T-helper 1 cell treated with Interleukin-12 subunit alpha and Interleukin-12 subunit beta and Interleukin-4 antibody, amounts not matched to agents 30 μg/mL and 1 μg/mL, for 36 hours (primary cell): ENCODE measurements at regions not wholly inside any gene's neighbourhood (a gene's known extent, or its start where the extent isn't known, plus 50 kb on each side); places are given as distances from the start of the nearest gene placed in this dataset.

Experiments
- H3K27ac Mint-ChIP-seq: one replicate; pipeline ENCODE4 v1.8.0; 2021; ENCODE audit warnings: mild to moderate bottlenecking, mixed read lengths
- H3K27me3 Mint-ChIP-seq: one replicate; pipeline ENCODE4 v1.8.0; 2021; ENCODE audit warnings: low read depth, mixed read lengths
- H3K36me3 Mint-ChIP-seq: one replicate; pipeline ENCODE4 v1.8.0; 2021; ENCODE audit warnings: low read depth, mixed read lengths
- H3K4me1 Mint-ChIP-seq: one replicate; pipeline ENCODE4 v1.8.0; 2021; ENCODE audit warnings: low read depth, mixed read lengths
- H3K4me3 Mint-ChIP-seq: one replicate; pipeline ENCODE4 v1.8.0; 2021; ENCODE audit warnings: mild to moderate bottlenecking, moderate library complexity, mixed read lengths
- H3K9me3 Mint-ChIP-seq: one replicate; pipeline ENCODE4 v1.8.0; 2021; ENCODE audit warnings: mixed read lengths

DNA sequence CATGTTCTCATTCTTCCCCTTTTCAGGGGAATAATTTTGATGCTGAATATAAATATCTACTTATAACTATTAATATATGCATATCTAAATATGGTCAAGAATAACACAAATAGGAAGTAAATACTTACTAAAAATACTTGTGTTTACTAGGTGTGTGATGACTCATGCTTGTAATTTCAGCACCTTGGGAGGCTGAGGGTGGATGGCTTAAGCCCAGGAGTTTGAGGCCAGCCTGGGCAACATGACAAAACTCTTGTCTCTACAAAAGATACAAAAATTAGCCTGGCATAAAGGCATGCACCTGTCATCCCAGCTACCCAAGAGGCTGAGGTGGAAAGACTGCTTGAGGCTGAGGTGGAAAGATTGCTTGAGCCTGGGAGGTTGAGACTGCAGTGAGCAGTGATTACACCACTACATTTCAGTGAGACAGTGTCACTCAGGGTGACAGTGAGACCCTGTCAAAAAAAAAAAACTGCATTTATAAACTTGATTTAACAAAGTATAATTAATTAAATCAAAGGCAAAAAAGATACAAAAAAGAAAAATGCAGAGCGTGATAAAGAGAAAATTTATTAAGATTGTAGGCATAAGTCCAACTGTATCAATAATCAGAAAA, 703.1 kb upstream of the VRK2 start:
- H3K36me3 Mint-ChIP-seq, result no peaks in the 10 kb centered on the region
- H3K27ac Mint-ChIP-seq, result no peak overlapping the region
- H3K4me1 Mint-ChIP-seq, result no peaks in the 10 kb centered on the region
- peaks cover 44% of the 10 kb centered on the region for H3K9me3 Mint-ChIP-seq
- H3K4me3 Mint-ChIP-seq, result no peak overlapping the region
- H3K27me3 Mint-ChIP-seq, result no peaks in the 10 kb centered on the region

DNA sequence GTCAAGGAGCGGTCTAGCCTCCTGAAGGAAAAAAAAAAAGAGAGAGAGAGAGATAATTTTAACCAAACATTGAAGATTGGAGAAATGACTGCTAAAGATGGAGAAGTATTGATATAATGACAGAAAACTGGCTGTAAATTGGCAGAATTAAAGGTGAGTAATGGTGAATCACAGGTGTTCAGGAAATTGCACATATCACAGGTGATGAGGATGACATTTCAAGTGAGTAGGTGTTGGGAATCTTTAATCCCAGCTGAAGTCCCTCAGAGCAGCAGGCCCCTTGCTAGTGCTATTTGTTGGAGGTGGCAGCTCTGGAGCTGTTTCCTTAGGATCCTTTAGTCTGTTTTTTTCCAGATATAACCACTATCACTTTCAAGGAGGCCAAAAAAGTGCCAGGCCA, 678.4 kb upstream of the VRK2 start:
- no peaks in the 10 kb centered on the region for H3K27me3 Mint-ChIP-seq
- peaks cover 7% of the 10 kb centered on the region for H3K9me3 Mint-ChIP-seq
- H3K27ac Mint-ChIP-seq, result no peak overlapping the region
- no peaks in the 10 kb centered on the region for H3K4me1 Mint-ChIP-seq
- H3K4me3 Mint-ChIP-seq, result no peak overlapping the region
- no peaks in the 10 kb centered on the region for H3K36me3 Mint-ChIP-seq

DNA sequence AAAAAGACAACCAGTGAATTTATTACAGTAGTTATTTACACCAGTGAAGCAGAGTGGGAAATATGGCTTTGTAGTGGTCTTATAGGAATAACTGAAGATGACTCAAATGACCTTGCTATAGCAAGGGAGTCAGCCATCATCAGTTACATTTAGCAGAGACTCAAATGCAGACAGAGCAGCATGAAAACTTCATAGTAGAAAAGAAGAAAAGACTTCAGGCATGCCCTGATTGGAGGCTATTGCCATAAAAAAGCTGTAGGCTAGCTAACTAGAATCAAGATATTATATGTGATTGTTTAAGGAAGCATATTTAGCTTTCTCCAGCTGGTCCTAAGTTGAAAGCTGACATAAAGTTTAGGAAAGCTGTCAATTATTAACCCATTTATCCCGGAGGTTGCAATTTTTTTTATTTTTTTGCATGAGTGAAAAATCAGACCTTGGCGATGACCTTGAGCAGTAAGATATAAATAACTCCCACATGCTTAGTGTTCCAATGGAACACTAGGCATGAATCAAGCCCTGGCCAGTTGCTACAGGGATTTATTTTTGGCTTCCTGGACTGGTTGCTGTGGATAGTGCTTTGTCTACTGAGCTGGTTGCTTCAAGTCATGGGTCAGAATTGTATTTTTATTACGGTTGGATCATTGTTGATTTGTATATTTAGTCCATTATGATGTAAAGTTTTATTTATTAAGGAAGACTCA, 675.6 kb upstream of the VRK2 start:
- H3K4me1 Mint-ChIP-seq, result no peaks in the 10 kb centered on the region
- no peak overlapping the region for H3K4me3 Mint-ChIP-seq
- peaks cover 10% of the 10 kb centered on the region for H3K9me3 Mint-ChIP-seq
- no peak overlapping the region for H3K27ac Mint-ChIP-seq
- H3K27me3 Mint-ChIP-seq, result no peaks in the 10 kb centered on the region
- no peaks in the 10 kb centered on the region for H3K36me3 Mint-ChIP-seq

DNA sequence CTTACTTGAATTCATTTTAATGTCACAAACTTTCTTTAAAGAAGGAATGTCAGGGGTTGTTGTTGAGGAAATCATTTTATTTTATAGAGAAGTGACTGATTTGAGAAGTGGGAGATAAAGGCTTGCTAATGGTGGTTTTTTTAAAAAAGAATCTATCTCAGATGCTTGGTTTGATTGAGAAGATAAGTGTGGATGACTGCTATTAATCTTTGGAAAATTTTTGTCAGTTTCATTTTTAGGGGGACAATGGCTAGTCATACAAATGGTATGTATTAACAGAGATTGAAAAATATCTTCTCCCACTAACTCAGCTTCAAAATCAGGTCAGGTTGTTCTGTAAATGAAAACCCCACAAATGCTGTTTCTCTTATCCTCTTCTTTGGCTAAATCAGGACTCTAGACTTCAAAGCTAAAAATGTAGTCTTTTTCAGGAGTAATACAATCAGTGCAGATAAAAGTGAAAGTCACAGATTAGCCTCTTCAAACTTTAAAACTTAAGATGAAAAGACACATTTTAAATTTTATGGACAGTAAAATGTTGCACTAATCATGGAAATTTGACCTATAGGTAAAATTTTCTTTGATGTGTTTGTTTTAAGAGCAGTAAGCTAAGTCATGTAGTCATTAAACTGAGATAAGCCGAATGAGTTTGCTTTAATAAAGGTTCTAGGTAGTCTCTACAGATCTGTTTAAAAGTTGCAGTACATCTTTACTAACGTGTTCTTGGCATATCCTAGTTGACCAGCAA, 674.2 kb upstream of the VRK2 start:
- Mint-ChIP-seq H3K4me1 (no peaks in the 10 kb centered on the region), H3K27me3 (no peaks in the 10 kb centered on the region), H3K4me3 (no peak overlapping the region), H3K36me3 (no peaks in the 10 kb centered on the region), H3K27ac (no peak overlapping the region), H3K9me3 (peaks cover 10% of the 10 kb centered on the region)

DNA sequence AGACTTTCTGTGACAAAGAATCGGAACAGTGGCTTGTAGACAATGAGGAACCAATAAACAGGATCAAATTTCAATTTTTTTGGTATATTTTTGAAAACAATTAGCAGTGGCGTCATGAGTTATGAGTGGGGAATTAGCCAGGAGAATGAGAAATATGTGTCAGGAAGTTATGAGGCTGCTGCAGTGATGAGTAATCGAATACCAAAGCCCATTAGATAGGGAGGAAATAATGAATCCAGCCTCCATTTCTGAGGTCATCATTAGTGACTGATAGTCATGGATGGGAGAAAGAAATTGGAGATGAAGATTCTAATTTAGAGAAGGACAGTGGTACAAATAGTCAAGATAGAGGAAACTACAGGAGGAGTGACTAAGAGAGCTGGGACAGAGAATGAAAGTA, 673.1 kb upstream of the VRK2 start:
- Mint-ChIP-seq H3K27ac (no peak overlapping the region), H3K4me1 (no peaks in the 10 kb centered on the region), H3K4me3 (no peak overlapping the region), H3K27me3 (no peaks in the 10 kb centered on the region), H3K36me3 (no peaks in the 10 kb centered on the region), H3K9me3 (peaks cover 4% of the 10 kb centered on the region)

DNA sequence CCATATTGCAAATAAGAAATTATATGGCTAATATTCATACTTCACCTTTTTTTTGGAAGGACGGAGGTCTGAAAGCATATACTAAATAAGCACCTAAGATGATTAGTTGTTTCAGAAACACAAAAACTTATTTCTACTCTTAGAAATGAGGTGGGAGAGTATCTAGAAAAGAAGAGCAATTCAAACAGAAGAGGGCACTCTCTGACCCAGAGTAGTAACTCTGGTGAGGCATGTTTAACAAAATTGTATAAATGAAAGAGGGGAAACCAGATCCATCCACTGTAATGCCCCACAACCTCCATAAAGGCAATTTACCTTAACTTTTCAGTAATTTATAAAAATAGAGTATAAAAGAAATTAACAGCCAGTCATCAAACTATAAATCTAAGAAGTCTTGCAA, 669.6 kb upstream of the VRK2 start:
- H3K36me3 Mint-ChIP-seq, result no peaks in the 10 kb centered on the region
- H3K27ac Mint-ChIP-seq, result no peak overlapping the region
- no peak overlapping the region for H3K4me3 Mint-ChIP-seq

DNA sequence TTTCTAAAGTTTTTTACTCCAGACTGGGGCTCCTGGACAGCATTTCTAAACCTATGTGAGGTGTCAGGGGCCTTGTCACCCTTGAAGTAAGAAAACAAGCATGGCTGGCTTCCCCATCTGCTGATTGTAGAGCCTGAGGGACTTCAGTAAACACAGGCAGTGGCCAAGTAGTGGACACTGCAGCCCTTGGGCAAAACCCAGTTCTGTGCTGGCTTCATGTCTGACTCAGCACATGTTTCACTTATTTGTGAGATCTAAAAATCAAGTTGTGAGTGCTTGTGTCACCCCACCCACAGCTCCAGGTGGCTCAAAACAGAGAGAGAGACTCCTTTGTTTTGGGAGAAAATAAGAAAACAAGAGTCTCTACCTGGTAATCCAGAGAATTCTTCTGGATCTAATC, 660.3 kb upstream of the VRK2 start:
- Mint-ChIP-seq H3K4me3 (no peak overlapping the region), H3K4me1 (no peaks in the 10 kb centered on the region), H3K27me3 (no peaks in the 10 kb centered on the region), H3K9me3 (peaks cover 16% of the 10 kb centered on the region), H3K36me3 (no peaks in the 10 kb centered on the region), H3K27ac (no peak overlapping the region)

More for the DNA sequence above, 669.6 kb upstream of the VRK2 start:
- peaks cover 4% of the 10 kb centered on the region for H3K9me3 Mint-ChIP-seq
- no peaks in the 10 kb centered on the region for H3K27me3 Mint-ChIP-seq
- no peaks in the 10 kb centered on the region for H3K4me1 Mint-ChIP-seq

DNA sequence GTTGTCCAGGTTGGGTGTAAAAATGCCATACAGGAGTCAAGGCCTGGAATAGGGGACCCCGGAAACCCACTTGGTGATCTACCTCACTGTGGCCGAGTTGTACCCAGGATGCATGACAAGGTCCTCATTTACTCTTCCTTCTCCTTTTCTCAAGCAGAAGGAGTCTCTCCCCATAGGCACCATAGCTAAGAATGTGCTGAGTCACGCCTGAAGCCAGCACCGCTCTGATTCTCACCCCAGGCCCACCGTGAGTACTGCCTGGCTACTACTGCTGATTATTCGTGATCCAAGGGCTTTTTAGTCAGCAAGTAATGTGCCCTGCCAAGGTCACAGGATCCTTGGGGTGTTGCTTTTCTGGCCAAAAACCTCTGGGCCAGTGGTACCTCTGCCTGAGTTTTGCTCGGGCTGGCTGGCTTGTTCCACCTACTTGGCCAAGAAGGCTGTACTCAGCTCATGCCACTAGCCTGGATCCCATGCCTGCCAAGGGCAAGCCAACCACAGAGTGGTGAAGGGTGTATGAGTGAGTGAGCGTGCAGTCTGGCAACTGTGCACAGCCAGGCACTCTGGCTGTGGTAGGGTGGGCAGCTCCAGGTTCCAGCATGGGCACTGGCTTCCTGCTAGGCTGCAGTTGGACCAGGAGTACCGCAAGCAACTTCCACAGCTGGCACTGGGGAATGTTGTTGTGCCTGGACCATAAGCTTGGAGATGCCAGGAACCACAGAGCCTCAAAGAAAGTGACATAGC, 650.1 kb upstream of the VRK2 start:
- no peaks in the 10 kb centered on the region for H3K36me3 Mint-ChIP-seq
- no peak overlapping the region for H3K4me3 Mint-ChIP-seq
- peaks cover 22% of the 10 kb centered on the region for H3K9me3 Mint-ChIP-seq
- H3K4me1 Mint-ChIP-seq, result no peaks in the 10 kb centered on the region
- no peak overlapping the region for H3K27ac Mint-ChIP-seq
- no peaks in the 10 kb centered on the region for H3K27me3 Mint-ChIP-seq

DNA sequence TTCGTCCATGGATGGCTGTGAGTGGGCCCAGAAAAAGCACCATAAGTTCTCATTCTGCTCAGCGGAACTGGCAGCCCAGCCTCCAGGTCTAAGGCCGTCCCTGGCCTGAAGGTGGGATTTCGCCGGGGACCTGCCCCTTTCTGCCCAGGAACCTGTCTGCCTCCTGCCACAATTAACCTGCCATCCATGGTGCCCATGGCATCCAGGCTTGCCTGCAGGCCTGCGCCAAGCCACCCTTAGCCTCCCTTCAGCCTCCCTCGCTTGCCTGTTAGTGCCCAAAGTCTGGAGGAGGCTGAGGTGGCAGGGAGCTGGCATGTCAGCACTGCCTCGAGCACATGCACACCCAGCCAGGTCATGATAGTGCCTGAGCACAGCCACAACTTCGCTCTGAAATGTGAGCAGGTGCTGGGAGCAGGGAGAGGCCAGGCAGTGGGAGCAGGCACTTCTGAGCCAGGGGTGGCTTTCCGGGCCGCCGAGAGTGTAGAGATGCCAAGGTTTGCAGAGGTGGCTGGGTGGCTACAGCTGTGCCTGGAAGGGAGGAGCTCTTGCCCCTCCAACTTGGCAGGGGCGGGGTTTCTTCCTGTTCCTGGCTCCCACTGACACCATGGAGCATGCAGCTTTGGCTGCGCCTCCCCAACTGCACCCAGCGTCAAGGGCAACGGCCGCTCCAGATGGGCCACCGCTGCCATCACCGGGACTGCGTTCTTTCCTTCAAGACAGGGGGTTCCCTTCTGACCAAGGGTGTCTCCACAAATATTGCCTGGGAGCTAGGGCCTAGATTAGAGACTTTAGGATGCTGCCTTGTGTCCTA, 648.9 kb upstream of the VRK2 start:
- Mint-ChIP-seq H3K4me1 (no peaks in the 10 kb centered on the region), H3K4me3 (no peak overlapping the region), H3K9me3 (peaks cover 20% of the 10 kb centered on the region), H3K36me3 (no peaks in the 10 kb centered on the region), H3K27ac (no peak overlapping the region), H3K27me3 (no peaks in the 10 kb centered on the region)

DNA sequence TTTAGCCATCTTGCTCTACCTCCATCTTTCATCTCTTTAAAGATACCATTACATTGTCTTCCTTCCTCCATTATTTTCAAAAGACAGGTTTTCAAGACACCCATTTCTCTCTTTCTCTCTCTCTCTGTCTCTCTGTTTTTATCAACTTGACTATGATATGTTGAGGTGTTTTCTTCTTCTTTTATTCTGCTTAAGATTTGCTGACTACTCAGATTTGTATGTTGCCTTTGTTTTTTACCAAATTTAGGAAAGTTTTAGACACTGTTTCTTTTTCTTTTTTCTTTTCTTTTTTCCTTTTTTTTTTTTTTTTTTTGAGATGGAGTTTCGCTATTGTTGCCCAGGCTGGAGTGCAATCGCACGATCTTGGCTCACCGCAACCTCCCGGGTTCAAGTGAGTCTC, 647.5 kb upstream of the VRK2 start:
- no peak overlapping the region for H3K4me3 Mint-ChIP-seq
- no peaks in the 10 kb centered on the region for H3K36me3 Mint-ChIP-seq
- H3K4me1 Mint-ChIP-seq, result no peaks in the 10 kb centered on the region
- H3K27ac Mint-ChIP-seq, result no peak overlapping the region
- H3K9me3 Mint-ChIP-seq, result peaks cover 20% of the 10 kb centered on the region
- H3K27me3 Mint-ChIP-seq, result no peaks in the 10 kb centered on the region

DNA sequence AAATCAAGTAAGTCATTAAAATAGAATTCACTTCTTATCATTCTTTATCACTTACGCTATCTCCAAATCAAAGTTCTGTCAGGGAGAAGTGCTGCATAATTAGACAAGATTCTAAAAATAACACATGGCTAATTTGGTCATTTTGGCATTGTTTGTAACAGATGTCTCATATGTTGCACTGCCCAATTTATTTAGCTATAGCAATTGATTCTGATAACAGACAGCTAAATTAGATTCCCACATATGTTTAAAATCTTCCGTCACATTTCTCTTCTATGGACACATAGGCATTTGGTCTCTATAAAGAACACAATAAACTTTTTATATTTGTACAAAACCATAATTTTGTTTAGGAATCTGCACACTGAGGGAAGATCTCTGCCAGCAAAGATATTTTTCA, 644.5 kb upstream of the VRK2 start:
- H3K36me3 Mint-ChIP-seq, result no peaks in the 10 kb centered on the region
- H3K4me1 Mint-ChIP-seq, result no peaks in the 10 kb centered on the region
- H3K27ac Mint-ChIP-seq, result no peak overlapping the region
- H3K9me3 Mint-ChIP-seq, result peaks cover 12% of the 10 kb centered on the region
- H3K4me3 Mint-ChIP-seq, result no peak overlapping the region
- H3K27me3 Mint-ChIP-seq, result no peaks in the 10 kb centered on the region

DNA sequence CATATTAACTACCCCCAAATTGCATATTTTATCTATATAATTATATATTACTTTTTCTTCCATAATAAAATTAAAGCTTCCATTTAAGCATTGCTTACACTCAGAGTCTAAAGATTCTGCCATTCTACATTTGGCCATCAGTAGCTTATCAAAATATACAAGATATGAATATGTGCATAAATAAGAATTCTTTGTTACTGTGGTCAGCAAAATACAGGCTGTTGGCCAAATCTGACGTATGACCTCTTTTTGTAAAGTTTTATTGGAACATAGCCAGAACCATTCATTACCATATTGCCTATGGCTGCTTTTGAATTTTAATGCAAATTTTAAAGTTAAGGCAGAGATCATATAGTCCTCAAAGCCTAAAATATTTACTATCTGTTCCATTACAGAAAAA, 643.9 kb upstream of the VRK2 start:
- Mint-ChIP-seq H3K4me1 (no peaks in the 10 kb centered on the region), H3K27ac (no peak overlapping the region), H3K9me3 (peaks cover 12% of the 10 kb centered on the region)

DNA sequence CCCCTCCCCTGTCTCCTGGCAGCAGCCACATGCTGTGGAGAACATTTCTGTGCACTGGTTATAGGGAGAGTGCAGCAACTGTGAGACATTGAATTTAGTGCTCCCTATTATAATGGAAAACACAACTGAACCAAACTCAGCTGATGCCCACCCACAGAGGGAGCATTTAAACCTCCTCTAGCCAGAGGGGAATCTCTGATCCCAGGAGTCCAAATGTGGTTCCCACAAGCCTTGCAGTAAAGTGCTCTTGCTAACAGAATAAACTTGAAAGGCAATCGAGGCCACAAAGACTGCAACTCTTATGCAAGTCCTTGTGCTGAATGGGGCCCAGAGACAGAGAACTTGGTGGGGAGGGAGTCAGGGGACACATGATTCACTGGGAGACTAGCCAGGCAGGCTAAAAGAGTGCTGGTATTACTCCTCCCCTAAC, 638.8 kb upstream of the VRK2 start:
- H3K36me3 Mint-ChIP-seq, result no peaks in the 10 kb centered on the region

More for the DNA sequence above, 643.9 kb upstream of the VRK2 start:
- no peak overlapping the region for H3K4me3 Mint-ChIP-seq
- H3K36me3 Mint-ChIP-seq, result no peaks in the 10 kb centered on the region
- H3K27me3 Mint-ChIP-seq, result no peaks in the 10 kb centered on the region

DNA sequence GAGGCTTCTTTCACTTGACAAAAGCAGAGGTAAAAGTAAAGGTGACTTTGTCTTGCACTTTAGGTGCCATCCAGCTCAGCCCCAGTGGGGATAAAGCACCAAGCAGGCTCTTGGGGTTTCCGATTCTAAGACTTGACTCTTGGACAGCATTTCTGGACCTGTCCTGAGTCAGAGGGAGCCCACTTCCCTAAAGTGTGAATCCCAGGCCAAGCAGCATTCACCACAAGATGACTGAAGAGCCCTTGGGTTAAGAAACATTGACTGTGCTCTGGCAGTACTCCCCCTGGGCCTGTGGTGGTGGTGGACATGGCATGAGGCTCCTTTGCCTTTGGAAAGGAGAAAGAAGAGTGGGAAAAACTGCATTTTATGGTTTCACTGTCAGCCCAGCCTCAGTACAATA, 638.0 kb upstream of the VRK2 start:
- H3K4me1 Mint-ChIP-seq, result no peaks in the 10 kb centered on the region
- no peak overlapping the region for H3K4me3 Mint-ChIP-seq
- no peak overlapping the region for H3K27ac Mint-ChIP-seq
- H3K9me3 Mint-ChIP-seq, result peaks cover 34% of the 10 kb centered on the region
- no peaks in the 10 kb centered on the region for H3K36me3 Mint-ChIP-seq
- H3K27me3 Mint-ChIP-seq, result no peaks in the 10 kb centered on the region

More for the DNA sequence above, 638.8 kb upstream of the VRK2 start:
- no peak overlapping the region for H3K27ac Mint-ChIP-seq
- H3K9me3 Mint-ChIP-seq, result peaks cover 29% of the 10 kb centered on the region
- H3K27me3 Mint-ChIP-seq, result no peaks in the 10 kb centered on the region
- no peak overlapping the region for H3K4me3 Mint-ChIP-seq
- no peaks in the 10 kb centered on the region for H3K4me1 Mint-ChIP-seq
